KMS-11 (cell line): ENCODE measurements at regions not wholly inside any gene's neighbourhood (a gene's known extent, or its start where the extent isn't known, plus 50 kb on each side); places are given as distances from the start of the nearest gene placed in this dataset.

ENCODE experiments used
- H2AFZ ChIP-seq: fragments of 200-600 bp; sonication (generic); 2 replicates; pipeline ENCODE4 v1.6.1; 2016; ENCODE audit warnings: antibody characterized with exemption, mixed run types, low read depth
- H3K27ac ChIP-seq: fragments of 200-600 bp; sonication (generic); 2 replicates; pipeline ENCODE4 v1.6.1; 2016; ENCODE audit warnings: mild to moderate bottlenecking, mixed run types
- H3K27me3 ChIP-seq: fragments of 200-600 bp; sonication (generic); 2 replicates; pipeline ENCODE4 v1.6.1; 2017; ENCODE audit warnings: mild to moderate bottlenecking, low read depth, mixed run types, moderate library complexity; ENCODE audit not compliant: insufficient read depth
- H3K36me3 ChIP-seq: fragments of 200-600 bp; sonication (generic); 2 replicates; pipeline ENCODE4 v1.6.1; 2017; ENCODE audit warnings: mild to moderate bottlenecking, mixed run types; ENCODE audit not compliant: insufficient read depth
- H3K4me1 ChIP-seq: fragments of 200-600 bp; sonication (generic); 2 replicates; pipeline ENCODE4 v1.6.1; 2016; ENCODE audit warnings: mild to moderate bottlenecking, low read depth, mixed run types; ENCODE audit not compliant: poor library complexity, severe bottlenecking
- H3K4me2 ChIP-seq: fragments of 200-600 bp; sonication (generic); 2 replicates; pipeline ENCODE4 v1.7.0; 2016; ENCODE audit warnings: mild to moderate bottlenecking, mixed run types
- H3K4me3 ChIP-seq: fragments of 200-600 bp; sonication (generic); IDR thresholded peaks from 2 replicates; pipeline ENCODE4 v1.6.1; 2017; ENCODE audit warnings: low read depth, low read length, mixed read lengths; ENCODE audit not compliant: insufficient read depth
- H3K79me2 ChIP-seq: fragments of 200-600 bp; sonication (generic); 2 replicates; pipeline ENCODE4 v1.6.1; 2016; ENCODE audit warnings: low read depth, mixed run types; ENCODE audit not compliant: insufficient read depth
- H3K9ac ChIP-seq: fragments of 200-600 bp; sonication (generic); 2 replicates; pipeline ENCODE4 v1.6.1; 2016; ENCODE audit warnings: mild to moderate bottlenecking, mixed run types
- H4K20me1 ChIP-seq: fragments of 200-600 bp; sonication (generic); 2 replicates; pipeline ENCODE4 v1.6.1; 2016; ENCODE audit warnings: mild to moderate bottlenecking, mixed run types; ENCODE audit not compliant: insufficient read depth
- CTCF ChIP-seq: fragments of 200-600 bp; sonication (generic); conservative IDR thresholded peaks from 2 replicates; pipeline ENCODE4 v1.6.1; 2017; ENCODE audit warnings: low read depth, mild to moderate bottlenecking, antibody characterized with exemption, low read length, moderate library complexity, mixed read lengths

- no peak overlapping the region for H2AFZ ChIP-seq
- H3K36me3 ChIP-seq: no peaks in the 10 kb centered on the region
- no peak overlapping the region for H3K4me3 ChIP-seq
- H3K79me2 ChIP-seq: no peaks in the 10 kb centered on the region
- H3K27ac ChIP-seq: no peak overlapping the region
- no peaks in the 10 kb centered on the region for H3K4me1 ChIP-seq
- H3K9ac ChIP-seq: no peak overlapping the region
- no peak overlapping the region for H3K4me2 ChIP-seq
- no peak for TF ChIP-seq CTCF
- H4K20me1 ChIP-seq: no peaks in the 10 kb centered on the region
- H3K27me3 ChIP-seq: no peaks in the 10 kb centered on the region
Measured at GRCh38 chr15:93980261-93980911, 251.0 kb upstream of the MCTP2 start.

GRCh38 chr15:93974804-93975481 lies 256.4 kb upstream of the MCTP2 start:
- no peak overlapping the region for H3K9ac ChIP-seq
- no peak overlapping the region for H3K4me2 ChIP-seq
- no peaks in the 10 kb centered on the region for H3K79me2 ChIP-seq
- H3K4me1 ChIP-seq: no peaks in the 10 kb centered on the region
- no peaks in the 10 kb centered on the region for H4K20me1 ChIP-seq
- TF ChIP-seq CTCF: no peak
- no peak overlapping the region for H3K4me3 ChIP-seq
- no peaks in the 10 kb centered on the region for H3K36me3 ChIP-seq
- H3K27ac ChIP-seq: no peak overlapping the region
- H2AFZ ChIP-seq: no peak overlapping the region
- H3K27me3 ChIP-seq: no peaks in the 10 kb centered on the region

- no peaks in the 10 kb centered on the region for H3K79me2 ChIP-seq
- no peaks in the 10 kb centered on the region for H3K27me3 ChIP-seq
- no peak overlapping the region for H3K27ac ChIP-seq
- H4K20me1 ChIP-seq: no peaks in the 10 kb centered on the region
- H3K36me3 ChIP-seq: no peaks in the 10 kb centered on the region
- H3K4me2 ChIP-seq: no peak overlapping the region
- no peak overlapping the region for H3K4me3 ChIP-seq
- no peaks in the 10 kb centered on the region for H3K4me1 ChIP-seq
- H3K9ac ChIP-seq: no peak overlapping the region
- no peak for TF ChIP-seq CTCF
- no peak overlapping the region for H2AFZ ChIP-seq
Measured at GRCh38 chr15:93973287-93973686, 258.1 kb upstream of the MCTP2 start.

- H2AFZ ChIP-seq: no peak overlapping the region
- TF ChIP-seq CTCF: no peak
Measured at GRCh38 chr15:93968773-93969172, 262.6 kb upstream of the MCTP2 start.

More at GRCh38 chr15:93968773-93969172, 262.6 kb upstream of the MCTP2 start:
- Histone ChIP-seq H3K4me1 (no peaks in the 10 kb centered on the region), H3K4me2 (no peak overlapping the region), H3K4me3 (no peak overlapping the region), H3K9ac (no peak overlapping the region), H3K79me2 (no peaks in the 10 kb centered on the region), H3K27ac (no peak overlapping the region), H3K36me3 (no peaks in the 10 kb centered on the region), H3K27me3 (no peaks in the 10 kb centered on the region), H4K20me1 (no peaks in the 10 kb centered on the region)
